ENCODE measurements at regions not wholly inside any gene's neighbourhood (a gene's known extent, or its start where the extent isn't known, plus 50 kb on each side); places are given as distances from the start of the nearest gene placed in this dataset.

DNA sequence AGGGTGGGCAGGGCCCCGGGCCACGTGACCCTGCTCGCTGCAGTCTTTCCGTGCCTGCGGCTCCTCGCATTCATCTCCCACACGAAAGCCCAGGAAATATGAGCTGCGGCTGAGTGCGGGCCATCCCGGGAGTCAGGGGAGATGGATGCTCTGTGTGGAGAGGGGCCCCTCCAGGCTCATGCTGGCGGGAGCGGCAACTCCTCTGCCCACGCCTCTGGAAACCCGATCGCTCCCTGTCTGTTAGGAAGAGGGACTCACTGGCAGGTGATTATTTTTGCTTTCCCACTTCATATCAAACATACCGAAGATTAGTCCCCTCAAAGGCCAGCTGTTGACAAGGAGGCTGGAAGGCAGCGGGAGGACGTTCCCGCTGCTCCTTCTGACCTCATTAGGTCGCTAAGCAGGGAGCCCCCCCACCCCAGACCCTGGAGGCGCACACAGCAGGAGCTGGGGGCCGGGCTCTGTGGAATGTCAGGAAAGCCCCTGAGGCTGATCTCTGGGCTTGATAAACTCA, 228.5 kb downstream of the FOXL1 start:
- DNase-seq (ENCODE audit: low spot score): no peak

DNA sequence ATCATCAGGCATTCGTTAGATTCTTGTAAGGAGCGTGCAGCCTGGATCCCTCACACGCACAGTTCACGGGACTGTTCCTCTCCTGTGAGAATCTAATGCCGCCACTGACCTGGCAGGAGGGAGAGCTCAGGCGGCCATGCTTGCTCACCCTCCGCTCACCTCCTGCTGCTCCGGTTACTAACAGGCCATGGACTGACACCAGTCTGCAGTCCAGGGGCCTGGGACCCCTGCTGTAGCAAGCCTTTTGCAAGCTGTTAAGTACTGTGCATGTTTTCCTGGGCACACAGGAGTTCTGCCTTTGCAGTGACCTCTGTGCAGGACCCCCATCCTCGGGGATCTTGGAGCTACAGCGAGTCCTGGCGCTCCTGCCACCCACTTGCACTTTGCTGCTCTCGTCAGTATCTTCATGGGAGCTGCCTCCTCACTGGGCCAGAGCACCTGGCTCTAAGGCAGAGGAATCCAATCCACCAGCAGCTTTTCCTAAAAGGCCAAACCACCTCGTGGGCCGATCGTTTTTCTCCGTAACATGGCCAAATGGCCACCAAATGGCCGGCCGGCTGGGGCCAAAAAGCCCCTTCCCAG, 230.6 kb downstream of the FOXL1 start:
- no peak for DNase-seq (ENCODE audit: low spot score)

DNA sequence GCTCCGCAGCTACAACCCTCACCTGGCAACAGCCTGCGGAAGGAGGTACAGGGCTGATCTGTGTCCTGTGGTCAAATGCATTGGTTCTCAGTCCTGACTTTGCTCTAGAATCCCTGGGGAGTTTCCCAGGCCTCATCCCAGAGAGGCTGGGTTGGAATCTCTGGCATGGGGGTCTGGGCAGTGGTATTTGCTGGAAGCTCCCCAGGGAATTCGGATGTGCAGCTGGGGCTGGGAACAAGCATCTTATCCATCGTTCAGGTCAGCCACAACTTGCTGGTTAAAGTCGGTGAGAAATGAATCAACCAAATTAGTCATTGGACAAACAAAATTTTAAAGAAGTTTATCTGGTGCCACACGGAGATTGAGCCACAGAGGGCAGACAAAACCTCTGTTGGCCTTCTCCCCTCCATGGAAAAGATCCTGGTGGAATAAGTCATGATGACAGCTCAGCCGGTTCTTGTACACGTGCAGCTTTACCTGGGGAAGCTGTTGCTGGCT, 231.2 kb downstream of the FOXL1 start:
- no peak for DNase-seq (ENCODE audit: low spot score)

DNA sequence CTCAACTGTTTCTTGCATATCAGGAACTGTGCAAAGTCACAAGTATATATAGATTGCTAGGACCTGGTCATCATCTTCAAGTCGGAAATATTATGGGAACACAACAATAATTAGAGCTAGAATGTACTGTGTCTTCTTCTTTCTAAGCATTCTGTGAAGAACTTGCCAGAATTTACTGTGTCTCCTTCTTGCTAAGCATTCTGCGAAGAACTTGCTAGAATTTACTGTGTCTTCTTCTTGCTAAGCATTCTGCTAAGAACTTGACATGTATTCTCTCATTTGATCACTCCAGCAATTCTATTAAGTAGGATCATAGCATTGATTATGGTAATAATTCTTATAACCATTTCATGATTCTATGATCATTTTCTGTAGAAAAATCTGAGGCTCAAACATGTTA, 231.7 kb downstream of the FOXL1 start:
- no peak for DNase-seq (ENCODE audit: low spot score)

DNA sequence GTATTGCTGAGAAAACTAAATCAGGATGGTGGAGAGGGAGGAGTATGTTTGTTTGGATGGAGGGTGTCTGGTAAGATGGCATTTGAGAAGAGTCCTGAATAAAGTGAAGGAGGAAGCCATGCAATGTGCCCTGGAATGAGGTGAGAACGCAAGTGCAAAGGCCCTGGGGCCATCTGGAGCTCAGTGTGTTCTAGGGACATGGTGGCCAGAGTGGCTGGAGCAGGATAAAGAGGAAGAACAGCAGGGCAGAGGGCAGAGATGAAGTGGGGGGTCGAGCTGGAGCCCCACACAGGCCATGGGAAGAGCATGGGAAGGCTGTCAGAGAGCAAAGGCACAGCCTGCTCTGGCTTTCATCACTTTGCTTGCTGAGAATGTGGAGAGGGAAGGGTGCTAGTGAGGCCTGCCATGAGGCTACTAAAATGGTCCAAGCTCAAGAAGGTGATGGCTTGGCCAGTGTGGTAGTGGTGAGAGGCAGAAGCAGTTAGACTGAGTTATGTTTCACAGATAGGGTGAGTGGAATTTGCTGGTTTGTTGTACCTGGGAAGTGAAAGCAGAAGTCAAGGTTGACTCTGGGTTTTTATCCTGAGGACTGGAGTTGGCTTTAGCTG, 234.1 kb downstream of the FOXL1 start:
- DNase-seq (ENCODE audit: low spot score): no peak

DNA sequence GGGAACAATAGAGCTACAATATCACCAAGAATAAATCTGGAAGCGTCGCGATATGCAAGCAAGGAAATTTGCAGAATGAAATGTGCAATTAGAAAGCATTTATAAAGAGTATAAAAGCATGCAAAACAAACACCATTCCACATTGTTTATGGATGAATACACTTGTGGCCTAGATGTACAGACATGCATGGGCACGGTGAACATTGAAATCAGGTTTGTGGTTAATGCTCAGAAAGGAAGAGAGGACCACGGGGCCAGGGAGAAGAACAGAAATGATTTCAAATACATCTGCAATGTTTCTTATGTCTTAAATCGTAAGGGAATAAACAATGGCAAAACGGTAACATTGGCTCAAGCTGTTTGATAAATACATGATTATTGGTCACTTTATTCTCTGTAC, 235.9 kb downstream of the FOXL1 start:
- no peak for DNase-seq (ENCODE audit: low spot score)

DNA sequence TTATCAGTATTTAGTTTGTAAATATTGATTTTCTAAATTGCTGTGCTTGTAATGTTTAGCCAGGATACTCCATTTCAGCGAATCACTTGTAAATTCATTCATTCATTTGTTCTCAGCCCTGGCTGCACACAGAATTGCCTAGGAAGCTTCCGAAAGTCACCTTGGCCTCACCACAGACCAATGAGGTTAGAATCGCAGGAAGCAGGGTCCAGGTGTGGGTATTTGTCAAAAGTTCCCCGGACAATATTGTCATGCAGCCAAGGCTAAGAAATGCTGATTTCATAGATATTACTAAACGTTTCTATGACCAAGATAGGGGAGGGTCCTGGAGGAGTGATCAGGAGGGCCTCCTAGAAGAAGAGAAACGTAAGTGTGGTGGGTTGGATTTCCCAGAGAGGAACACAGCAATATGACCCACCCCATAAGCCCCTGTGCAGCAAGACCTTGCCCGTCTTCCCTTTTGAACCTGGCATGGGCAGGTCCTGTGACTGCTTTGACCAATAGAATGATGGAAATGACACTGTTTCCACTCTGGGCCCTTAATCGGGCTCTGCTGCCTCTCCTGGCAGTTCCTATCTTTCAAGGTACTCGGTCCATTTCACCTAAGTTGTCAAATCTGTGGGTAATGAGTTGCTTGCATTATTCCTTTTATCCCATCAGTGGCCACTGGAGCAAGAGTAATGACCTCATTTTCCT, 238.7 kb downstream of the FOXL1 start:
- no peak for DNase-seq (ENCODE audit: low spot score)

DNA sequence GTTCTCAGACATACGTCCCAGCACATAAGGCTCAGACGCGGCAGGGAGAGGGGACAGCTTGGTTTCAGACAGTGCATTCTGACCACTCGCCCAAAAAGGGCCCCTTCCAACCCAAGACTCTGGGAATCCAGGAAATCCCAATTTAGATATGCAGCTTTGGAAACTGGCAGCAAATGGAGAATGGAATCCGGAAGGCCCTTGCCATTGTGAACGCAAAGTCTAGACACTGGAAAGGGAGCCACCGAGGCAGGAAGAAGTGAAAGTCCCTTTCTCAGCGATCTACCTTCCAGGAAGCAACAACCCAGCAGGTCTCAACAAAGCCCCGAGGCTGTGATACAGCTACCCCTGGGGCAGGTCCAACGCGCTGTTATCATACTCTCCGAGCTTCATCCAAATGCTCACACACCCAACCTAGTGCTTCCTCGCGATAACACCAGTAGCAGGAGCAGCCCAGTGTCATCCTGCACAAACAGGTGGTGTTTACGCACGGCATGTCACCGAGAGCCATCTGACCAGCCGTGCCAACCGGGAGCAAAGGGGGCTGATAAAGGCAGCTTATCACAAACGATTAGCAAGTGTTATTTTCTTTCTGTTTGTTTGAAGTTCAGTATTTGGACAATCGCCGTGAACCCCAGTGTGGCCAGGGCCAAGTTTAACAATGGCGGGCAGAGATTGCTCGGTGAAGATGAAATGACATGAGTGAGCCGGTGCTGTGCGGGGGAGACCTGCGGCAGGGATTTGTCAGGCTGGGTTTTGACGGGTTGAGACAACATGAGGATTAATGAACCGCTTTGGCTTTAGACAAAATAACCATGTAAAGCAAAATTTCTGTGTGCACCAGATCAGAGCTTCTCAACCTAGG, 240.6 kb downstream of the FOXL1 start:
- DNase-seq (ENCODE audit: low spot score): no peak

DNA sequence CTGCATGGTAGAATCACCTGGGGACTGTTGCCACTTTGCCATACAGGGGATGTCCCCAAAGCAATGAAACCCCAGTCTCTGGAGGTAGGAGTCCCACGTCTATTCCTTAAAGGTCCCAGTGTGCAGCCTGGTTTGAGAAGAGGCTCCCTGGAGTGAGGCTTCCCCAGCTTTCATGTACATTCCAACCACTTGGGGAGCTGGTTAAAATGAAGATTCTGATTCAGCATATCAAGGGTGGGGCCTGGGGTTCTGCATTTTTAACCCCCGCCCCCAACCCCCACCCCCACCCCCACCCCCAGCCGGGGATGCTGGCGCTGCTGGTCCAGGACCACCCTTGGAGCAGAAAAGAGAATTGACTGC, 241.2 kb downstream of the FOXL1 start:
- no peak for DNase-seq (ENCODE audit: low spot score)

DNA sequence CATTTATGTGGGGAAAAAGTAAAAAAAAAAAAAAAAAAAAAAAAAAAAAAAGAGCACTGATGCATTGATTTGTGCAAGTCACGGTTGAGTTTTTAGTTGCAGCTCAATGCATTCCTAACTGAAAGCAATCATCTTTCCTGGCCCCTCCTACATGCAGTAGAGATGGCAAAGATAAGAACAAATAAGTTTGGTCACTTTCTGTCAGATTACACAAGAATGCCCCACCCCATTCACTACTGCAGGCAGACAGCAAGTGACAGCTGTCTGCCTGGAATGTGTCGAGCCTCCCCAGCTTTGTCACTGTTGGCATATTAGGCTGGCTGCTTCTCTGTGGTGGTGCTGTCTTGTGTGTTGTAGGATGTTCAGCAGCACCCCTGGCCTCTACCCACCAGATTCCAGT, 243.5 kb downstream of the FOXL1 start:
- DNase-seq (ENCODE audit: low spot score): no peak

DNA sequence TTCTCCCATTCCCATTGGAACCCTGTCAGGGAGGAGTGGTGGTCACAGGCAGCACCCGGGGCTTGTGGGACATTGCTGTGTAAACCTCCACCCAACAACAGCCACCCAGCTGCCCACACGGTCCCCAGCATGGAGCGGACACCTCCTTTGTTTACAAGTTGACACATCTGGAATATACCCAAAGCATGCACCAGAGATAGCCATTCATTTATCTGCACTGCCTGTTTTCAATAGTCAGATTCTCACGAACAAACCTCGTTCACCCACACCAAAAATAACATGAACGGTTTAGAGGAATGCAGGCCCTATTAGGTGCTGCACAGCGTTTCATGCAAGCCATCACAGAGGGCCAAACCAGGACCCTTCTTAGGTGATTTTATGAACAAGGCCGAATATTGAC, 244.8 kb downstream of the FOXL1 start:
- DNase-seq (ENCODE audit: low spot score): no peak

DNA sequence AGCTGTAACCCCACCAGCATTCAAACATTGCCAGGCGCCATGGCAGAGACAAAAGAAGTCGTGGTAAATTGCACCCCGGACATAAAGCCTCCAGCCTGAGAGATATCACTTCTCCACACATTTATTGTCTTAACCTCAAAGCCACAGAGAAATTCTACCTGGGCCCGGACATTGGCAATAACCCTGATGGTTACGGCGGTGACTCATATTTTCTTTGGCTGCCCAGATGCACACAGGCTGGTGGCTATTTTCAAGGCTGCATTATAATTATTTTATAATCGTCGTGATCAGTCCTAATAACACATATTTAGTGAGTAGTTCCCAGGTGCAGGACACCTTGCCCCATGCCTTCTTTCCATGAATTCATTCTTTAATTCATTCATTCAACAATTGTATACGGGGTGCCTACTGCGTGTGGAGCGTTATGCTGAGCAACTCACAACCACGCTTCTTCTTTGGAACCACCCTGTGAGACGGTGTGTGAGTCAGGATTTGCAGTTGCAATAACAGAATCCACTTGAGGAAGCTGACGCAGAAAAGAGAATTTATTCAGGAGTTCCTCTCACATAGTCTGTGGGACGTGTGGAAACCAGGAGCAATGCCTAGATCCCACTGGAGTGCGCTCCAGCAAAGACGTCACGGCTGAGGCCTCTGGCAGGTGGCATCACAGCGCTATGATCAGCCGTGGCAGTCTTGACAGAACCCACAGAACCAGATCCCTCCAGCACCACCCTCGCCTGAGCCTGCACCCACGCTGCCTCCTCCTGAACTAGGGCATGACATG, 245.7 kb downstream of the FOXL1 start:
- no peak for DNase-seq (ENCODE audit: low spot score)

DNA sequence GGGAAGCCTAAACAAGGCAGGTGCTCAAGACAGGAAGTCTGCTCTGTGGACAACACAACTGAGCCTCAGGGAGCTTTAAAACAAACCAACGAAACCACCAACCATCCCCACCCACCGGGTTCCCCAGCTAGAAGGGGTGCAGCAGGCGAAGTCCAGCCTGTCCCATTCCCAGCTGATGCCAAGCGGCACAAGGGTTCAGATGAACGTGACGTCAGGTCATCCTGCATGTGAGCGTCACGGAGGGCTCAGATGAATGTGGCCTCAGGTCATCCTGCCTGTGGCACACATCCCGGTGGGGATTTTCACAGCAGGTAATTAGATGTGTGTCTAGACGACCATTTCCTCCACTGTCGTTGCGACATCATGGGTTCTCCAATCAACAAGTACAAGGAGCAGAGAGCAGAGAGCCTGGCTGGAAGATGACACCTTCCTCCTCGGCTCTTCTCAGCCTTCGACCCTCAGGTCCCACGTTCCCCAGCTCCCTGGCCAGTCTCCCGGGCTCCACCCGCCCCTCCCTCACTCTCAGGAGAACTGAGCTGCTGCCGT, 246.5 kb downstream of the FOXL1 start:
- no peak for DNase-seq (ENCODE audit: low spot score)

DNA sequence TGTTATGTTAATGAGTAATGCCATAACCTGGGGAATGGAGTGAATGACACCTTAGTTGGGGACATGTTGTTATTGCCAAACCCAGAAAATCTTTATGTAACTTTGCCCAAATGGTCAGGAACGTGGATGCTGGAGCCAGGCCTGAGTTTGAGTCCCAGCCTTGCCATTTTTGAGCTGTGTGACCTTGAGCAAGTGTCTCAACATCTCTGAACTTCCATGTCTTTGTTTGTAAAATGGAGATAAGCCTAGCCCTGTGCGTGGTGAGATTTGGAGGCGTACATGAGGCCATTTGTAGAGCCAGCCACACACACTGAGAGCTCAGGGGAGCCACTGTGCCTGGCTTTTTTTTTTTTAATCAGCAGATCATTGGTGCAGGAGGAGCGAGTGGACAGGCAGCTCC, 247.3 kb downstream of the FOXL1 start:
- no peak for DNase-seq (ENCODE audit: low spot score)

DNA sequence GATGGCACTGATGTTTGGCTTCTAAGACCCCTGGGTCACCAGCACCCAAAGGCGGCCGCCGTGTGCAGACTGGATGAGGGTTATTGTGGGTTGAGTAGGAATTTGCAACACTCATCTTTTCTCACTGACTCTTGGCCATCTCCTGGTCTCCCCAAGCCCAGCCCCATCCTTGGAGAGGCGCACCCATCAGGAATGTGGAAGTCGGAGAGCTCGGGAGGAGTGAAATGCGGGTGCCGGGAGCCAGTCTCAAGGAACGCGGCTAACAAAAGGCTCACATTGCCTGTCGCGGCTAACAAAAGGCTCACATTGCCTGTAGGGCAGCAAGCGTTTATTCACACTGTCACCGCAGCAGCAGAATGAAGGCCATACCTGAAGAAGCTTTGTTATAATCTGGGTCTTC, 248.6 kb downstream of the FOXL1 start:
- DNase-seq (ENCODE audit: low spot score): no peak

DNA sequence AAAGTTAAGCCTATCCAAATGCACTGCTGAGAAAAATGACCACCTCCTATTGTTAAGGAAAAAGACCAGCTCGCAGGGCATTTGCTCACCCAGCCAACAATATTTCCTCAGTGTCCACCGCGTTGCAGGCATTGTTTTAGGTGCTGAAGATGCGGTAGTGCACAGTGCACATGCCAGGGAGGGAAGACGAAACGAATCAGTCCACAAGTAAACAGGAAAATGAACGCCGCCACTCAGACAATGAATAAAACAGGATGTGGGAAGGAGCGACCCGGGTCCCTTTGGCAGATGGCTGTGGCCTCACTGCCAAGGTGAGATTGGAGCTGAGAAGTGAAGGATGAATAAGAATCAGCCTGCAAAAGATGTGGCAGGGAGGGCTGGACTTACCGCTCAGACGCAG, 249.2 kb downstream of the FOXL1 start:
- DNase-seq (ENCODE audit: low spot score): no peak

DNA sequence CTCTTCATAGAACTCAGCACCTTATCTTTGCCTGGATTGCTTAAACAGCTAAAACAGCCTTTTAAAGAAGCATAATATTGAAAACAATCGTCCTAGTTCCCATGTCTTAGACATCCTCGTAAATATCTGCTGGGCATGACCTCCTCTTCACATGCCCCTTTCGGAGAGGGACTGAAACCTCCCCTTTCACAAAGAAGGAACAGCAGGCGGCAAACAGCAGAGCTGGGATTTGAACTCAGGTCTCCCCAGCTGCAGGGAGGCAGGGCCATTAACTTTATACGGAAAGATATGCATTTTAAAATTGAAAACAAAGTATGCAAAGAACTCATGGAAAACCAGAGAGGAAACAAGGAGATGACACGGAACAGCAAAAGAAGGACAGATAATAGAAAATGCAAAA, 249.9 kb downstream of the FOXL1 start:
- DNase-seq (ENCODE audit: low spot score): no peak

DNA sequence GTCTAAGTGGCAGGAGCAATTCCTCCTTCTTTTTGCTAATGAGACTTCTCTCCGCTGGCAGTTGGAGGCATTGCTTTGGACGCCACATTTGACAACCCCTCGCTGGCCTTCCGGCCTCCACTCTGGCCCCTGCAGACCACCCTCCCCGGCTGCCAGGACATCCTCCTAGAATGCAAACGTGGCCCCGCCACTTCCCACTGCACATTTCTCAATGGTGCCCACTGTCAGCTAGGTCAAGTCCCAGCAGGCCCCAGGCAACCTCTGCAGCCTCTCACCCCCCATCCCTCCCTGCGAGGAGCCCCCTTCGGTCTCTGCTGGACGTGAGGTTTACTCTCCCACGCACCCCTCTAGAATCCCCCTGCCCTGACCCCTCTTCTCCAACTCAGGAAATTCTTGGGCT, 250.3 kb downstream of the FOXL1 start:
- no peak for DNase-seq (ENCODE audit: low spot score)

DNA sequence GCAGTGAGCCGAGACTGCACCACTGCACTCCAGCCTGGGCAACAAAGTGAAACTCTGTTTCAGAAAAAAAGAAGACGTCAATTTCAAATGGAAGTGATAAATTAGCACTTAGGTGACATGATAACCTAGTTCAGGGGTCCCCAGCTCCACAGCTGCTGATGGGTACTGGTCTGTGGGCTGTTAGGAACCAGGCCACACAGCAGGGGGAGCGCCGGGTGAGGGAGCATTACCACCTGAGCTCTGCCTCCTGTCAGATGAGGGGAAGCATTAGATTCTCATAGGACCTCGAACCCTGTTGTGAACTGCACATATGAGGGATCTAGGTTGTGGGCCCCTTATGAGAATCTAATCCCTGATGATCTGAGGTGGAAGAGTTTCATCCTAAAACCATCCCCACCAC, 253.0 kb downstream of the FOXL1 start:
- DNase-seq (ENCODE audit: low spot score): no peak

DNA sequence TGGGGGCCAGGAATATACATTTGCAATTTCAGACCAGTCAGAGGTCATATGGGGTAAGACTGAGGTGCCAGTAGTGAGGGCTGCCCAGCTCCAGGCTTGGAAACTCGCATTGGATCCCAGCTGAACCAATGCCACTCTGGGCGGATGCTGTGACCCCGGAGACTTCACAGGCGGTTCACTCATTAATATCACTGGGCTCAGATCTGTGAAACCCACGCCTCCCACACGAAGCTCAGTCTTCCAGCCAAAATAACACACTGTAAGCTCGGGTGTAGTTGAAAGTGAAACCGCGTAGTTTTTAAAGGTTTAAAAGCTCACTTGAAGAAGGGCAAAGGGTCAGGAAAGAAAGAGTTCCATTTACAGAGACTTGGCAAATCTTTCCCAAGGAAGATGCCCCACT, 254.8 kb downstream of the FOXL1 start:
- DNase-seq (ENCODE audit: low spot score): no peak

DNA sequence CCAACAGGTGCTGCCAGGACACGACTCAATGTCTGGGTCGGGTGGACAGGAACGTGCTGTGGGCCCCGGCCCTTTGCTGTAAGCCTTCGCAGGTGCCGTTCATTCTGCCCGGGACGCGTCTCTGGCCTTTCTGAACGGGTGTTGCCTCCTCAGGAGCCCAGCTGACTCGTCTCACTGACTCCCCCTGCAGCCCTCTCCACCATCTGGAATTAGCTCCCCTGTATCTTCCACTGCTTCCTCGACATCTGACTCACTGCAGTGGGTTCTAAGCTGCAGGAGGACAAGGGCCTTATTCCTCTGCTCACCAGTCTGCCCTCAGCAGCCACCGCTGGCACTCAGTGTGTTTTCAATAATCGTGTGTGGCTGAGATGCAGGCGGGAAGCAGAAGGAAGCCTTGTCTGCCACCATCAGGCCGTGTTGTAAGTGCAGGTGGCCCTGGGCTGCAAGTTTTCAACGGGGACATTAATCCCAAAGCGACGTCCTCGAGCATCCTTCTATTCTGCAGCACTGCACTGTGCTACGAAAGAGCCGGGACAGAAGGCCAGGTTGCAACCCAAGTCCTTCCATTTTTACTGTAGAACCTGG, 256.2 kb downstream of the FOXL1 start:
- no peak for DNase-seq (ENCODE audit: low spot score)
